RWPE2 (cell line): ENCODE measurements at regions not wholly inside any gene's neighbourhood (a gene's known extent, or its start where the extent isn't known, plus 50 kb on each side); places are given as distances from the start of the nearest gene placed in this dataset.

Source experiments
- ATAC-seq: fragments of 200-7000 bp; cut with Tn5 transposase; 3 replicates; pipeline ENCODE4 v1.9.1; 2021; ENCODE audit warnings: low read depth
- DNase-seq: peaks from one replicate; pipeline ENCODE4 v3.0.0-alpha.2; 2020; ENCODE audit warnings: low spot score
- H3K27ac ChIP-seq: fragments of 450-650 bp; 2 replicates; pipeline ENCODE4 v1.5.1; 2017; ENCODE audit warnings: mild to moderate bottlenecking; ENCODE audit not compliant: poor library complexity, severe bottlenecking
- H3K27me3 ChIP-seq: fragments of 250-450 bp; sonication (Bioruptor Pico); 2 replicates; pipeline ENCODE4 v1.5.1; 2021; ENCODE audit warnings: mild to moderate bottlenecking, moderate library complexity; ENCODE audit not compliant: insufficient read depth, poor library complexity, severe bottlenecking
- H3K36me3 ChIP-seq: fragments of 250-450 bp; sonication (Bioruptor Pico); 2 replicates; pipeline ENCODE4 v1.5.1; 2020; ENCODE audit warnings: low read depth, mild to moderate bottlenecking, moderate library complexity
- H3K4me1 ChIP-seq: fragments of 250-450 bp; sonication (Bioruptor Pico); 2 replicates; pipeline ENCODE4 v1.5.1; 2021; ENCODE audit warnings: mild to moderate bottlenecking, moderate library complexity; ENCODE audit not compliant: insufficient read depth, poor library complexity, severe bottlenecking
- H3K4me3 ChIP-seq: fragments of 250-450 bp; sonication (Bioruptor Pico); 2 replicates; pipeline ENCODE4 v1.5.1; 2021; ENCODE audit warnings: mild to moderate bottlenecking, moderate library complexity; ENCODE audit not compliant: severe bottlenecking
- H3K9me3 ChIP-seq: fragments of 250-450 bp; sonication (Bioruptor Pico); 2 replicates; pipeline ENCODE4 v1.5.1; 2021; ENCODE audit warnings: mild to moderate bottlenecking, moderate library complexity; ENCODE audit not compliant: severe bottlenecking
- CTCF ChIP-seq: fragments of 450-650 bp; IDR thresholded peaks from one replicate; pipeline ENCODE4 v1.5.1; 2017; ENCODE audit warnings: mild to moderate bottlenecking, moderate library complexity; ENCODE audit not compliant: poor library complexity, severe bottlenecking

GRCh38 chr6:121873595-121873994 lies 438.1 kb downstream of the GJA1 start:
- Histone ChIP-seq H3K4me3 (no peak overlapping the region), H3K27ac (no peak overlapping the region), H3K4me1 (no peaks in the 10 kb centered on the region), H3K9me3 (no peaks in the 10 kb centered on the region), H3K36me3 (no peaks in the 10 kb centered on the region), H3K27me3 (no peaks in the 10 kb centered on the region)
- ATAC-seq: no peak
- no peak for TF ChIP-seq CTCF
- DNase-seq: no peak

GRCh38 chr6:121876721-121877120 lies 441.3 kb downstream of the GJA1 start:
- Histone ChIP-seq H3K27me3 (no peaks in the 10 kb centered on the region), H3K27ac (no peak overlapping the region), H3K4me1 (no peaks in the 10 kb centered on the region), H3K36me3 (no peaks in the 10 kb centered on the region), H3K9me3 (no peaks in the 10 kb centered on the region), H3K4me3 (no peak overlapping the region)
- DNase-seq (no peak), ATAC-seq (no peak)
- no peak for TF ChIP-seq CTCF

- DNase-seq: no peak
- H3K27me3 ChIP-seq: no peaks in the 10 kb centered on the region
- no peaks in the 10 kb centered on the region for H3K36me3 ChIP-seq
- ATAC-seq: no peak
- H3K27ac ChIP-seq: no peak overlapping the region
- no peak overlapping the region for H3K4me3 ChIP-seq
- no peaks in the 10 kb centered on the region for H3K9me3 ChIP-seq
- no peak for TF ChIP-seq CTCF
- no peaks in the 10 kb centered on the region for H3K4me1 ChIP-seq
These were observed 443.7 kb downstream of the GJA1 start for GRCh38 chr6:121879149-121879548.

- no peaks in the 10 kb centered on the region for H3K27me3 ChIP-seq
These were observed 445.4 kb downstream of the GJA1 start for GRCh38 chr6:121880831-121881230.

More at GRCh38 chr6:121880831-121881230, 445.4 kb downstream of the GJA1 start:
- TF ChIP-seq CTCF: no peak
- Histone ChIP-seq H3K4me1 (no peaks in the 10 kb centered on the region), H3K36me3 (no peaks in the 10 kb centered on the region), H3K27ac (no peak overlapping the region), H3K4me3 (no peak overlapping the region), H3K9me3 (no peaks in the 10 kb centered on the region)
- ATAC-seq: no peak
- DNase-seq: no peak
